Glomerular endothelial cell (primary cell): ENCODE measurements at regions not wholly inside any gene's neighbourhood (a gene's known extent, or its start where the extent isn't known, plus 50 kb on each side); places are given as distances from the start of the nearest gene placed in this dataset.

ENCODE experiments used
- DNase-seq: peaks from one replicate; pipeline ENCODE4 v3.0.0-alpha.2; 2011; ENCODE audit warnings: low read depth, low spot score; ENCODE audit errors: extremely low read depth

DNA sequence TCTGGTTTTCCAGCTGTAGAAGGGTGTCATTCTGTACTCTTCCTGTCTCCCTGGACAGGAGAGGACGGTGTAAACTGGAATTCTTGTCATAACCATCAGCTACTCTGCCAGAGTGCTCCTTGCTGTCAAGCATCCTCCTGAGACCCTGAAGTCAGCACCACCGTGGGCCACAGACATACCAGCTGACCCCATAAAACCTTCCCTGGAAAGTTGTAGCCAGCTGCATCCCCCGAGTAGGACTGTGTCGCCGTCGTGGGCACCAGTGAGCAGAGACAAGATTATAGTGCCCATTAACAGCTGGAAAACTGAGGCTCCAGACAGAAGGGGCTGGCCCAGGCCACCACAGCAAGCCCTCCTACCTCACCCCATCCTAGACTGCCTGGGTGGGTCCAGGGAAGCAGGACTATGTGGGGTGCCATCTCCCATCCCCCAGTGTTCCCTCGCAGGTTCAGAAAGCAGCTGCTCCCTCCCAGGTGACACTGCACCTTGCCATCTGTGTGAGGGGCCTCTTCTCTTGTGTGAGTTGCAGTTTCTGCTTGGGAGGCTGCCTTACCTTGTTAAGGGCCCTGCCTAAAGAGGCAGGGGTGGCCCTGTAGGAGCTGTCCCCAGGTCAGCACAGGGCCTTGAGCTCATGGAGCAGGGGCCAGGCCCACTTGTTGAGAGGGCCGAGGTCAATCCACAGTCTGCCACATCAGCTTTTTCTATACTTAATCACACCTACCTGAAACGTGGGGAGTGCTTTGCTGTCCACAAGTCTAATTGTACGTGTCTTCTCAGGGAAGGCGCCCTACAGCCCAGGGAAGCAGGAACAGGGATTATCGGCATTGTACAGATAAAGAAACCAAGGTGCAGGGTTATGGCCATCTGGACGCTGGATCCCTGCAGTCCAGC is 191.9 kb upstream of the LINGO1 start:
- DNase-seq: no peak

DNA sequence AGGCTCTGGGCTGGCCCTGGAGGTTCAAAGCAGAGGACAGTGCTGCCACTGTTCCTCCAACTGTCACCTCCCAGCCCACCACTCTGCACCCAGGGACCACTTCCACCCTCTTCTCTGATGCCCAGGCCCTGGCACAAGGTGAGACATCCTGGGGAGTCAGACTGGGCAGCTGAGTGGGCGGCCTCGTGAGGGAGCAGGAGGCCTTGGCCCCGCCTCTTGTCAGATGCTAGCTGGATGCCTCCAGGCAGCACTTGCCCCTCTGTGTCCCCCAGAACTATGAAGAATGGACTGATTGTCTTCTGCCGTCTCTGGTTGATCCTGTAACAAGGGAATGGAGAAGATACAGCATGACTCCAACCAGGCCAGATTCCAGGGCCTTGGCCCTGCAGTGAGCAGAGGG is 191.0 kb upstream of the LINGO1 start:
- DNase-seq: no peak

DNA sequence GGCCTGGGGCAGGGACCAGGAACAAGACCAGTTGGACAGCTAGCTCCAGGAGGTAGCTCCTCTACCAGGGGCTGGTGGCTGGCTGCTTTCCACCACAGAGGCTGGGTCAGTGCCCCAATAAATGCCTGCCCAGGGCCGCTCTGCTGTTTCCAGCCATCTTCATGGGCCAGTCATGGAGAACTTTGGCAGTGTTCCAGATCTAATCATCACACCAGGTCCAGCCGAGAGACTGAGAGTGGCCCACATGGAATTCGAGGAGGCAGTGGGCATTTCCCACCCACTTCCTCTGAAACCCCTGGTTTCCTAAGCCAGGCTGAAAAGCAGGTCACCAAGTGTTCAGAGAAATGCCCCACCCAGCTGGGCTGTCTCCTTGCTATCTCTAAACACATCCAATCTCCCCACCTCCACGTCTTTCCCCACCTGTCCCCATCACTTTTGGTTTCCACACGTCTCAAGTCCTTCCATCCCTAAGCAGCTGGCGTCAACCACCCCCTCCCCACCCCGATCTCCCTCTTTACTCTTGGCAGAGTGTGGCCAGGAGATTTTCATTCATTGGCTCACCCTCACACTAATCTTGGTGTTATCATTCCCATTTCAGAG is 190.0 kb upstream of the LINGO1 start:
- DNase-seq: no peak

DNA sequence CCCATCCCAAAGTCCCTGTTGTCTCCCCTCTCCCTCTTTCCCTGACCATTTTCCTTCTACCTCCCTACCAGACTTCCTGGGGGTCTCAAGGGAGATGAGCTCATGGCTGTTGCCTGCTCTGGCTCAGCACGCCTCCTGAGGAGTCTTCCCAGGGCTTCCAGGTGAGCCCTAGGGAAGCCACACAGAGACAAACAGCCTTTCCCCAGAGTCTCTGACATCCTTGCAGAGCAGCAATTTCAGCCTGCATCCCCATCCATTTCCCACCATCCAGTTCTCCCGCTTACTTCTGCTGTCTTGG is 189.2 kb upstream of the LINGO1 start:
- DNase-seq: no peak

DNA sequence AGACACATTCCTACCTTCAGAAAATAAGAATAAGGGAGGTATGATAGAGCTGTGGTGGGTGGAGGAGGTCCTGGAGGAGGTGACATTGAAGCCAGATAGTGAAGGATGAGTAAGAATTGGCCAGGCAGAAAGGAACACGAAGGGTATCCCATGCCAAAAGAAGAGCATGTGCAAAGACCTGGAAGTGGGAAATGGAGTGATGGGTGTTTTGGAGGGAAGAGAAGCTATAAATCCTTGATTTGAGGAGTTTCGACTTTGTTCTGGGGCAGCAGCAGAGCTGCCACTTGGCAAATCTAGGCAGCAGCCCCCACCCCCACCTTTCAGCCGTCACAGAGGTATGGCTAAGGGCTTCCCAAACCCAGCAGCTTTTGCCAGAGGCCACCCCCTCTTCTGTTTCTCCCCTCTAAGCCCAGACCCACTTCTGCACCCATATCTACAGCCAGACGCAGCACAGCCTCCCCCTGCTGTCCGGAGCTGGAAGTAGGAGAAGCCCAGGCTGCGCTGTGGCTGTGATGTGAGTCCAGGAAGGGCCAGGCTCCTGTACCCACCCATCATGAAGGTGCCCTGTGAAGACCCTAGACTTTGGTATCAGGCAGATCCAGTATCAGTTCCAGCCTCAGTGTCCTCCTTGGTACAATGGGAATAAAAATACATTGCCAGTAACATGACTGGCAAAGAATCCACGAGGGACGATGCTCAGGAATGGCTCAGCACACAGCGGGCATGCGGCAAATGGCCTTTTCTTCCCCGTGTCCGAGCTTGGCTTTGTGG is 188.7 kb upstream of the LINGO1 start:
- DNase-seq: peak; percentile 10

DNA sequence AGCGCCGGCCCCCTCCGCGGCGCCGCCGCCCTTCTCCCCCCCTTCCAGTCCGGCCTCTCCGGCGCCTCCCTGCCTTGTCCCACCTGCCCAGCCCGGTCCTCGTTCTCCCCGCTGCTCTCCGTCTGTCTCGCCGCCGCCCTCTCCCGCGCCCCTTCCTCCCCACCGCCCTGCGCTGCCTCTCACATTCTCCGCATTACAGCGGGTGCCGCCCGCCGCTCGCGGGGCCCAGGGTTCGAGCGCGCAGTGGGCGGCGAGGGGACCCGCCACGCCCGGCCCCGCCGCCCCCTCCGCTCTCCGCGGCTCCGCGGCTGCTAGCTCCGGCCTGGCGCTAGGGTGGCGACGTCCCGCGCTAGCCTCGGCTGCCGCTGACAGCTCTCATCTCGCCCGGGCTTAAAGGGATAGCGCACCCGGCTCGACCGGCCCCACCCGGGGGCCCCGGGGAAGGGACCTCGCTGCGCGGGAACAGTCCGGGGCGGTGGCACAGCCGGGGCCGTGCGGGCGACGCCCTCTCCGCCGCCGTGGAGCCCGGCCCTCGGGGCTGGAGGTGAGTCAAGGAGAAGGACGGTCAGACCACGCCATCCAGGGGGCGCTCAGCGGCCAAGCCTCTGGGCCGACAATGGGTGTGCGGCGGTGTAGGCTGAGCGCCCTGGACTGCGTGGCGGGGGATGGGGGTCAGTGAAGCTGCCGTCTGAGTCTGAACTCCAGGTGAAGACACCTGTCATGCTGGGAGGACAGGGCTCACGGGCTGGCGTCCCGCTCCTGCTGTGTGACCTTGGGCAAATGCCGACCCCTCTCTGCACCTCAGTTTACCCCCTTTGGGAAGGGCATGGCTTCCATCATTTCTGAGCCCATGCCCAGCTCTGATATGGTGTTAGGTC is 187.4 kb upstream of the LINGO1 start:
- no peak for DNase-seq

DNA sequence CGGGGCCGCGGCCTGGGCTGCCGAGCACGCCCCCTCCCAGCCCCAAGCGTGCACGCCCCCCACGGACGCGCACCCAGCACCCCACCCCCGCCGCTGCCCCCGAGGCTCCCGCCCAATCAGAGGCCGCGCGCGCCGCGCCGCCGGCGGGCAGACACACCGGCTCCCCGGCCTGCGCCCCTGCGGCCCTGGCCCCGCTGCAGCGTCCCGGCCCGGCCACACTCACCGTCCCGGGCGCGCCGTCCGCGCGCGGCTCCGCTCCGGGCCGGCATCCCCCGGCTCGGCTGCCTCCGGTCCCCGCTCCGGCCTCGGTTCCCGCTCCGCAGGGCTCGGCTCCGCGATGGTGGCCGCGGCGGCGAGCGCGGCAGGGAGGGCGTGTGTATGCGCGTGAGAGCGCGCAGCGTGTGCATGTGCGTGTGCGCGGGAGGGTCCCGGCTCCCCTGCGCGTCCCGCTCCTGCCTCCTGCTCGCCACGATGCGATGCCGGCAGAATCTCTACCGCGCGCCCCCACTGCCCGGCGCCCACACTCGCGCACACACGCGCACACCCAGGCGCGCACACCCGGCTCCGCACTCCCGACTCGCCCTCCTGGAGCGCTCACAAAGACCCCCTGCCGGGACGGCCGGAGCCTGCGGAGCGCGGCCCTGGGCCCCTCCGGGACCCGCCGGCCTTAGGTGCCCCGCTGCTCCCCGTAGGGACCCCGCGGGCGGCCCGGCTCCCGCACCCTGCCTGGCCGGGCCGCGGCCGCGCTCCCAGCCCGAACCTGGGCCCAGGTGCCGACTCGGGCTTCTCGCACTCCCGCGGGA is 186.5 kb upstream of the LINGO1 start:
- DNase-seq: no peak

DNA sequence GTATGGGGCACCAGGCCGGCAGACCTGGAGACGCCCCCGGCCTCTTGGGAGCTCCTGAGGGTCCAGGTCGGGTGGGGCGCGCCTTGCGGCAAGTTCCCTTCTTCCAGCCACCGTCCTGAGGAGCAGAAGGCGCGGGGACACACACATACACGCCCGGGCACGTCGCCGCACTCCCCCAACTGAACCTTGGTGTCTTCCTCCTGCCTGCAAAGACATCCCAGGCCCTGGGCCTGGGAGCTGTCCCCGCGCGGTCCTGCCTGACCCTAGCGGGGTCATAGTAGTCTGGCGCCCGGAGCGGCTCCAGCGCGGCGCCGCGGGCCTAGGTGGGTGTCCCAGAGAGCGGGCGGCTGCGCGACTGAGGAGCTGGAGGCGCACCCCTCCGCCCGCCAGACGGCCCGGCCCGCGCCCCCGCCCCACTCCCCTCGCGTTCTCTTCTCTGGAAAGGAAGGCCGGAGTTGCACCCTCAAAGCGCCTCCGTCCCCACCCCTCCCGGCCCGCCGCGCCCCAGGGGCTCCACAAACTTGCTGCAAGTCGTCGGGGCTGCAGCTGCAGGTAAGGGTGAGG is 185.9 kb upstream of the LINGO1 start:
- no peak for DNase-seq

DNA sequence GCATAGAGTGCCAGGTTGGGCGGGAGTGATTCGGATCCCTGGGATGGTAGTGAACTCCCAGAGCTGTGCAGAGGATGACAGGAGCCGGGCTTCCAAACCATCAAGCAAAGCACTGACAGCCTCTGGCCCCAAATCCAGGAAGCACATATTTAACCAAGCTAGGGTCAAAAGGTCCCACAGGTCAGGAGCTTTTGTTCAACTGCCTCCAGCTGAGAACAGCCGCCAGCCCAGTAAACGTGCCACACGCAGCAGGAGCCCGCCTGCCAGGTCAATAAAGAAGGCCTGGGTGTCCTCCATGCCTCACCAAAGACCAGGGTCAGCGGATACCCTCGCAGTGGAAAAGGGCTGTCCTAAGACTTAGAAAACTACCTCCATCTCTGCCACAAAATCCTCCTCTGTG is 184.7 kb upstream of the LINGO1 start:
- DNase-seq: no peak

DNA sequence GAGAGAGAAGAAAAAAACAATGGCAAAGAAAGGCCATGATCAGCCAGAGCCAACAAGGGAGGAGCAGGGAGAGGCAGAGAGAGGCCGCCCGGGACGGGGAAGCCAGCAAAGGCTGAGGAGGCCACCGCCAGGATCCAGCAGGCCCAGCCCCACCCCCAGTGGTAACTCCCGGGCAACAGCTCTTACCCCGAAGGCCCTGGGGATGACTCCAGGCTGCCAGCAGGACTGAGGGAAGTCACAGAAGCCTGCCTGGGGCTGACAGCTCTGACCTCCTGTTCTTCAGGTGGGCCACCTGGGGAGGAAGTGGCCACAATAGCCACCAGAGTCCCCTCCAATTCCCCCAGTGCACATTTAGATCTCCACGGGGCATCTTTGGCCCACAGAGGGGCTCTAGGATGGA is 184.3 kb upstream of the LINGO1 start:
- no peak for DNase-seq

DNA sequence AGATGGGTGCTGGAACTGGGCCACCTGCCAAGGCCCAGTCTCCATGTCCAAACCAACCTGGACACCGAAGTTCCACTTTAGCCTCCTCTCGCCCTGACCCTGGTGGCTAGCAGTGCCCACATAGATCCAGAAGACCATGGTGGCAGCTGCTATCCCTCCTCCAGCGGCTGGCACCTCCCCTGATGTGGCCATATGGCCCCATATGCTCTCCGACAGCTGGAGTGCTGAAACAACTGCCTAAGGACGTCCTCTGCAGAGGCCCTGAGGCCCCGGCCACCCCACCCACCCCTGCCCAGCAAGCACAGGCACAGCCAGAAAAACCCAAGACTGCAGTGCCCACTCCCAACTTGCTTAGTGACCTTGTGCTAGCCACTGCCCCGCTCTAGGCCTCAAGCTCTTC is 182.3 kb upstream of the LINGO1 start:
- no peak for DNase-seq

DNA sequence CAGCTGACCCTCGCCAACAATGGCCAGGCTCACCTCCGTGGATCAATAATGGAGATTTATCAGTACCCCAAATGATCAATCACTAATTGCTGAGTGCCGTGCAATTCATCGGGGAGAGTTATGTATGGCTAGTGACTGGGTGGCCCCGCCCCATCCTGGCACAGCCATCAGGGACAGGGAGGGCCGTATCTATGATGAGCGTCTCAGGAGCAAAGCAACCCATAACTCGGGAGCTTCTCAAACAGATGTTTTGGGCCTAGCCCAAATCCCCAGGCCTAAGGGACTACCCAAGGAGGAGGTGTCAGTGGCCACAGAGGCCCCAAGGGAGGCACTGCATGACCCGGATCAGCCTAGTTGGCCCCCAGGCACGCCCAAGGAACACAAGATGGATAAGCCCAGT is 180.0 kb upstream of the LINGO1 start:
- no peak for DNase-seq

DNA sequence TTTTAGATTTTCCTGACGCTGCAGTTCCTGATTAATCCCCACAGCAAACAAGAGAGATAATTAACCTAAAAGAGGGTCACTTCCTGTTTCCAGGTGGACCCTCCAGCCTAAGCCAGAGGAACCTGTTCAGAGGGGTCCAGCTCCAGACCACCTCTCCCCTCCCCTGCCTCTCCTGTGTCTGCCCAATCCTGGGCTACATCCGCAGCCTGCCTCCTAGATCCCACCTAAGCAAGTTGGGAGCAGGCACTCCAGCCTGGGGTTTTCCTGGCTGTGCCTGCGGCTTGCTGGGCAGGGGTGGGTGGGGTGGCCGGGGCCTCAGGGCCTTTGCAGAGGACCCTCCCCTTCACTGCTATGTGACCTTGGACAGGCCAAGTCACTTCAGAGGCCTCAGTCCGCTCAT is 178.6 kb upstream of the LINGO1 start:
- DNase-seq: no peak

DNA sequence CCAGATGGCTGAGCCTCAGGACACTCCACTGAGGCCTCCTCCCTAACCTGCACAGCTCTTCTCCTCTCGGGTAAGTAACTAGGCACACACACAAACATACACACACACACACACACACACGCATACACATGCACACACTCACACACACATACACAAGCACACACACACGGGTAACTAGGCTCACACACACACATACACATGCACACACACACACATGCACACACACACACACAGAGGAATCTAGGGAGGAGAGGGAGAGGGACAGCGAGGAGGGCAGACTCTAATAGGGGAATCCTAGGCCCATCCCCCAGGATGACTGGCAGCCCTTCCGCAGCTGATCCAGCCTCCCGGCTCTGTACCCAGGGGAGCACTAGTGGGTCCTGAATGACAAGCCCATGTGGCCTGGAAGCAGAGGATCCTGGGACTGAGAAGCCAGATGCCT is 177.4 kb upstream of the LINGO1 start:
- DNase-seq: no peak

DNA sequence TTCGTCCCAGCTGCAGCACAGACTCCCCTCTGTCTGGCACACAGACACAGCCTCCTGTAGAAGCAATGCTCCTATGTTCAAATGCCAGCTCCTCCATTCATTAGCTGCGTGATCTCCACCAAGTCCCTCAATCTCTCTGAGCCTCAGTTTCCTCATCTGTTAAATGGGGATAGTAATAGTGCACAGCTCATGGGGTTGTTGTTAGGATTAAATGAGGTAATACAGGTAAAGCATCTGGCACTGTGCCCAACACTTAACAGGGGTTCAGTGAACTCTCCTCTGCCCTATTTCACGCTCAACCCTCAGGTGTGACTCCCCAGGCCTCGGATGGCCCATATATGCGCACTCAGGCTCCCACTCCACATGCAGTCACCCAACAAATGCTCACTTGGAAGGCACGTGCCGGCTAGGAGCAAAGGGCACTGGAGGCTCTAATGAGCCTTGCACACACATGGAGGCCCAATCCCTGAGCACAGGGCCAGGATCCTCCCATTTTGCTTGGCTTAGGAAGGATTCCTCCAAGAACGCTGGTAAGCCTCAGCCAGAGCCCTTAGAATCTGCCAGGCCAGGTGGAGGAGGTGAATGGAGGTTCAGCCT is 176.0 kb upstream of the LINGO1 start:
- DNase-seq: no peak

DNA sequence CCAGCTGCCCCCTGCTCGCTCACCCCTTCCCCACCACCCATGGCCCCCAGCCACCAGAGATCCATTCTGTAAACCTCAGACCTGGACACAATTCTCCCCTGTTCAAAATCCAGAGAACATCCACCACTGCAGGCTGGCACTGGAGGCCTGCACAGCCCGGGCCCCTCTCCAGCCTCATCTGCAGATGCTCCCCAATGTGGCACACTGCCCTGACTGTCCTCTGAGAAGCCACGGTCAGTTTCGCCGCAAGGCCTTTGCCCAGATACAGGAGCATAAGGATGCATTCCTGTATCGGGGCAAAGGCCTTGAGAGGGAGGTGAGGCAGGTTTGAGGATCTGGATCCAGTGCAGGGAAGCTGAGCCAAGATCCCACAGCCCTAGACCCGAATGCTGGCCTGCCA is 175.4 kb upstream of the LINGO1 start:
- no peak for DNase-seq

DNA sequence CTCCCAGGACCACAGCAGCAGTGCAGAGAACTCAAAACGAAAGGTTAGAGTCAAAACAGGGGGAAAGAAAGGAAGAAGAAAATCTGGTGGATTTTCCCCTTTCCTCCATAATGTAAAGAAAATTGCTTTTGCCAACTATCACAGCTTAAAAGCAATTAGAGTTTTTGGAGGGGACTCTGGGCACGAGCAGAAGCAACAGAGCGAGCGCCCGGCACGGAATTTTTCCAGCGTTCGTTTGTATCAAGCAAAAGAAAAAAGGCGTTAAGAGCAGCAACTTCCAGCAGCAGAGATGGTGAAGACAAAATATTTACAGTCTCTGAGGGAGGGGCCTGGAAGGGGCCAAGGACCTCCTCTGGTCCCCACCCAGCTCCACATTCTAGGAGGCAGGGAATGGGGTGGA is 174.9 kb upstream of the LINGO1 start:
- DNase-seq: no peak

DNA sequence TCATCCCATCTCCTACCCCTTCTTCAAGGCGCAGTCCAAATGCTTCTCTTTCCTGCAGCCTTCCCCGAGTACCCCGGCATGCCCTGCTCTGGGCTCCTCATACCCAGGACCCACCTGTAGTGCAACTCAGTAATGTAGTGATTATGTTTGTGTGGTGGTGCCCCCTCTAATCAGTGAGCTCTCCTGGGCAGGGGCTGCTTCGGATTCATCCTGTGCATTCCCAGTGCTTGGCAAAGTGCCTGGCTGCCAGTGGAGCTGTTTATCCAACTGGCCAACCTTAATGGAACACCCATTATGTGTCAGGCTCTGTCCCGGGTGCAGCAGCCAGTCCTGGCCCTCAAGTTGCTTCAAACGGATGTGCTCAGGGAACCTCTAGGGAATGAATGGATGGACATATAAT is 174.4 kb upstream of the LINGO1 start:
- no peak for DNase-seq

DNA sequence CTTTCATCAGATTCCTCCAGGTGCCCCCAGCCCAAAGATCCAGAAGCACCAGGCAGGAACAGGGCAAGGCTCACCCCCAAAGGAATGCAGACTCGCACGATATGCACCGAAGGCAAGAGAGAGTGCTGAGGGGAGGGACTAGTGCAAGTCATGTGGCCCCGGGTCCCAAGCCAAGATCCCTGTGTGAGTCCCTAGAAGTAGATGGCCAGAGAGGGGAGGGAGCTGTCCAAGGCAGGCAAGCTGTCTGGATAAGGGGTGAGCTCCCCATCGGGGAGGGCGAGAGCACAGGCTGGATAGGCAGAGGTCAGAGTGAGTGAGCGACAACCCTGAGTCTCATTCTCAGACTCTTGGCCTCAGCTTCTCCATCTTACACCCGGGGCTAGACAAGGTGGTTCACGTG is 171.5 kb upstream of the LINGO1 start:
- DNase-seq: no peak
